Fibroblast of lung (primary cell): ENCODE measurements at regions not wholly inside any gene's neighbourhood (a gene's known extent, or its start where the extent isn't known, plus 50 kb on each side); places are given as distances from the start of the nearest gene placed in this dataset.

ENCODE experiments used
- DNase-seq, 2 donors: peaks; one replicate each; pipeline versions ENCODE4 v3.0.0 to v3.0.0-alpha.2; 2010; ENCODE audit warnings: low read depth in 2 of 2
- H2AFZ ChIP-seq: 2 replicates; pipeline ENCODE4 v1.5.1; 2012; ENCODE audit warnings: low read length, control low read depth, inconsistent platforms
- H3K27ac ChIP-seq: 2 replicates; pipeline ENCODE4 v1.5.1; 2011; ENCODE audit warnings: low read length, control low read depth; ENCODE audit not compliant: insufficient read depth
- H3K27me3 ChIP-seq: 2 replicates; pipeline ENCODE4 v1.5.1; 2011; ENCODE audit warnings: mild to moderate bottlenecking, low read length; ENCODE audit not compliant: control insufficient read depth, insufficient read depth
- H3K36me3 ChIP-seq: 2 replicates; pipeline ENCODE4 v1.5.1; 2011; ENCODE audit warnings: low read length; ENCODE audit not compliant: control insufficient read depth, insufficient read depth
- H3K4me1 ChIP-seq: 2 replicates; pipeline ENCODE4 v1.5.1; 2011; ENCODE audit warnings: low read length; ENCODE audit not compliant: control insufficient read depth, insufficient read depth; ENCODE audit errors: extremely low read depth
- H3K4me2 ChIP-seq: 2 replicates; pipeline ENCODE4 v1.5.1; 2011; ENCODE audit warnings: low read length, control low read depth; ENCODE audit not compliant: insufficient read depth; ENCODE audit errors: extremely low read depth
- H3K4me3 ChIP-seq, 4 experiments: fragments of 200-600 bp in 1 of 4; sonication (generic) in 1 of 4; replicated peaks in 1 of 4; 2 replicates each; pipeline ENCODE4 v1.5.1; 2011 to 2016; ENCODE audit warnings: low read length in 4 of 4, low read depth in 3 of 4, mild to moderate bottlenecking in 3 of 4, control low read depth in 2 of 4, inconsistent platforms in 1 of 4, mixed read lengths in 1 of 4; ENCODE audit not compliant: insufficient read depth in 1 of 4; ENCODE audit errors: control extremely low read depth in 1 of 4
- H3K79me2 ChIP-seq: 2 replicates; pipeline ENCODE4 v1.5.1; 2012; ENCODE audit warnings: mild to moderate bottlenecking, low read length, inconsistent platforms; ENCODE audit not compliant: control insufficient read depth, insufficient read depth
- H3K9ac ChIP-seq: 2 replicates; pipeline ENCODE4 v1.5.1; 2011; ENCODE audit warnings: mild to moderate bottlenecking, low read length, control low read depth; ENCODE audit not compliant: insufficient read depth
- H3K9me3 ChIP-seq: 2 replicates; pipeline ENCODE4 v1.5.1; 2012; ENCODE audit warnings: low read depth, low read length; ENCODE audit not compliant: control insufficient read depth, insufficient read depth
- H4K20me1 ChIP-seq: 2 replicates; pipeline ENCODE4 v1.5.1; 2011; ENCODE audit warnings: low read length; ENCODE audit not compliant: control insufficient read depth, insufficient read depth; ENCODE audit errors: extremely low read depth
- CTCF ChIP-seq, 2 donors: IDR thresholded peaks in 1 of 2; conservative IDR thresholded peaks in 1 of 2; 1 replicate in 1 of 2; 2 replicates in 1 of 2; pipeline ENCODE4 v1.5.1; 2011 to 2012; ENCODE audit warnings: low read length in 2 of 2, control low read depth in 1 of 2, inconsistent platforms in 1 of 2, low read depth in 1 of 2, mild to moderate bottlenecking in 1 of 2
- EZH2 ChIP-seq: IDR thresholded peaks from 2 replicates; pipeline ENCODE4 v1.5.1; 2012; ENCODE audit warnings: low read length, control low read depth, mild to moderate bottlenecking; ENCODE audit errors: missing control alignments

DNA sequence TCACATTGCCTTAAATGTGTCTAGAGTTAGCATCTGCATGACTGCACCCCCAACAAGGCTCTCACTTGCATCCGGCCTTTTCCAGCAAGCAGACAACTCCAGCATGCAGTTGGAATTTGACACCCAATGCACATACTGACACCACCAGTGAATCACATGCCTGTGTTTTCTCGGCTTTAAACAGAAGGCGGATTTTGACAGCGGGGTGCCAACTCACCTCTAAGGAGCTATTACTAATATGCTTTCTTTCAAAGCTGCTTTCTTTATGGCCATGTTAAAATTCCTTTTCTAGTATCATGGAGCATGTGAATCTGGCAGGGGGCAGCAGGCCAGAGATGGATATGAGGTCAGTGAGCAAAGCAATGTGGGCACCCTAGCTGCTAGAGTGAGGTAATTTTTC lies 78.0 kb upstream of the CLNK start:
- Histone ChIP-seq H3K79me2 (no peaks in the 10 kb centered on the region), H3K36me3 (no peaks in the 10 kb centered on the region), H3K4me2 (no peak overlapping the region), H3K27me3 (no peaks in the 10 kb centered on the region), H3K9me3 (no peaks in the 10 kb centered on the region), H3K27ac (no peak overlapping the region), H3K4me3 (no peak overlapping the region), H4K20me1 (no peaks in the 10 kb centered on the region), H2AFZ (no peak overlapping the region), H3K4me1 (peaks cover 2% of the 10 kb centered on the region), H3K9ac (no peak overlapping the region)
- peak; percentile 60 to 99 for DNase-seq
- TF ChIP-seq EZH2 (no peak), CTCF (conservative IDR thresholded peaks at IDR 0.05 in 1 of 2, IDR thresholded peaks at IDR 0.05 in 1 of 2; ENCODE audit: low read depth in 1 of 2, low read length in 2 of 2) (no peak)

DNA sequence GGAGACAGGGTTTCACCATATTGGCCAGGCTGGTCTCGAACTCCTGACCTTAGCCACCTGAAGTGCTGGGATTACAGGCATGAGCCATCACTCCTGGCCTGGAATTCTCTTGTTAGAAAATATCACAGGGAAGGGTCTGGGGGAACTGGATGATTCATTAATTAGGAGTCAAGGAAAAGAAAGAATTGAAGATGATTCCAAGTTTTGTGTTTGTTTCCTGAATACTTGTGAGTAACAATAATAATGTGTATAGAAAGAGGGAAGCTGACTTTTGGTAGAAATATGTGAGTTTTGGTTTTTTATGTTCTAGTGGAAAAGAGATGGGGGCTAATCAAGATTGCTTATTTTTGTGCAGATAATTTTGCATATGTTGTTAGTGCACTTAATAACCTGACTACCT lies 77.3 kb upstream of the CLNK start:
- Histone ChIP-seq H3K9me3 (no peaks in the 10 kb centered on the region), H4K20me1 (no peaks in the 10 kb centered on the region), H3K27ac (no peak overlapping the region), H3K4me1 (peaks cover 2% of the 10 kb centered on the region), H3K9ac (no peak overlapping the region), H2AFZ (no peak overlapping the region), H3K27me3 (no peaks in the 10 kb centered on the region), H3K4me3 (no peak overlapping the region), H3K4me2 (no peak overlapping the region), H3K36me3 (no peaks in the 10 kb centered on the region), H3K79me2 (no peaks in the 10 kb centered on the region)
- TF ChIP-seq EZH2 (no peak), CTCF (conservative IDR thresholded peaks at IDR 0.05 in 1 of 2, IDR thresholded peaks at IDR 0.05 in 1 of 2; ENCODE audit: low read depth in 1 of 2, low read length in 2 of 2) (no peak)
- DNase-seq = peak in 1 of 2 donors; percentile 83

GRCh38 chr4:10760086-10760485 lies 75.5 kb upstream of the CLNK start:
- H2AFZ ChIP-seq = no peak overlapping the region
- H3K9me3 ChIP-seq = no peaks in the 10 kb centered on the region
- H3K4me2 ChIP-seq = no peak overlapping the region
- no peak overlapping the region for H3K9ac ChIP-seq
- no peak overlapping the region for H3K27ac ChIP-seq
- H3K4me3 ChIP-seq = no peak overlapping the region
- no peaks in the 10 kb centered on the region for H3K36me3 ChIP-seq
- peaks cover 2% of the 10 kb centered on the region for H3K4me1 ChIP-seq
- H4K20me1 ChIP-seq = no peaks in the 10 kb centered on the region
- H3K27me3 ChIP-seq = no peaks in the 10 kb centered on the region
- TF ChIP-seq CTCF (conservative IDR thresholded peaks at IDR 0.05 in 1 of 2, IDR thresholded peaks at IDR 0.05 in 1 of 2; ENCODE audit: low read depth in 1 of 2, low read length in 2 of 2) = no peak
- TF ChIP-seq EZH2 = no peak
- no peak for DNase-seq
- no peaks in the 10 kb centered on the region for H3K79me2 ChIP-seq
